Muscle layer of duodenum (tissue), 2 donors: ENCODE measurements at regions not wholly inside any gene's neighbourhood (a gene's known extent, or its start where the extent isn't known, plus 50 kb on each side); places are given as distances from the start of the nearest gene placed in this dataset.

Experiments used
- H3K27ac ChIP-seq: one replicate; pipeline ENCODE4 v1.7.0; 2013; ENCODE audit warnings: mild to moderate bottlenecking, low read length
- H3K27me3 ChIP-seq: one replicate; pipeline ENCODE4 v1.7.0; 2013; ENCODE audit warnings: low read depth, mild to moderate bottlenecking, control low read depth, low read length
- H3K36me3 ChIP-seq, 2 donors: one replicate each; pipeline ENCODE4 v1.7.0; 2013; ENCODE audit warnings: low read length in 2 of 2, control low read depth in 1 of 2, mild to moderate bottlenecking in 1 of 2; ENCODE audit not compliant: insufficient read depth in 2 of 2, control insufficient read depth in 1 of 2
- H3K4me1 ChIP-seq, 2 donors: one replicate each; pipeline ENCODE4 v1.7.0; 2013; ENCODE audit warnings: low read length in 2 of 2, mild to moderate bottlenecking in 2 of 2, control low read depth in 1 of 2, moderate library complexity in 1 of 2; ENCODE audit not compliant: insufficient read depth in 2 of 2, control insufficient read depth in 1 of 2
- H3K4me3 ChIP-seq, 2 donors: one replicate each; pipeline ENCODE4 v1.7.0; 2013; ENCODE audit warnings: low read length in 2 of 2, low read depth in 1 of 2, mild to moderate bottlenecking in 1 of 2
- H3K9me3 ChIP-seq, 2 donors: one replicate each; pipeline ENCODE4 v1.7.0; 2013; ENCODE audit warnings: low read length in 2 of 2, control low read depth in 1 of 2, mild to moderate bottlenecking in 1 of 2; ENCODE audit not compliant: control insufficient read depth in 1 of 2
- donor health status: healthy.

DNA sequence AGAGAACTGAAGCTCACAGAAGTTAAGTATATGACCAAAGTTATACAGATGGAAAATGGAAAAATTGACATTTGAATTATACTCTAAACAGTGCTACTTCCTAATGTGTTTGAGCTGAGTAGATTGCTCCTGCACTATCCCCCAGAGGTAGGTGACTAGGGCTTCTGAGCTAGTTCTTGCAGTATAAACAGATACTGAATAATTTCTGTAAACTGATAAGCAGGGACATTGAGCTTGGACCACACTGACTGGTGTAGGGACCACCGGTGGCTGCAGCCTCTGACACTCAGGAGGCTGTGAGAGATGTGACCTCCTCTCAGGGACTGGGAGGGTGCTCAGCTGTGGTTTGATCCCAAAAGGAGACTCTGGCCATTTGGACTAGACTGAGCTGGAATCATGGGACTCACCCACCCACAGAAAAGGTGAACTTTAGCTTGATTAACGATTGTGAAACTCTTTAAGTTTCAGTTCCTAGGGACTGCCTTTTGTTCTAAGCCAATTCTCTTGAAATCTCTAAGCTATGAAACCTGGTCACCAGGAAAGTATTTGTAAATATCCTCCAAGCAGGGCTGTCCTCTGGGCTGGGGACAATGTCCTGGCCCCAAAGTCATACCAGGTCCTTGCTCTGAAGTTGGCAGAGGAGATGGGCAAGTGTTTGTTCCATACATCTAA is 291.5 kb downstream of the SEC61B start:
- H3K36me3 ChIP-seq: no peaks in the 10 kb centered on the region
- no peaks in the 10 kb centered on the region for H3K27me3 ChIP-seq
- no peak overlapping the region for H3K4me3 ChIP-seq
- H3K9me3 ChIP-seq: no peaks in the 10 kb centered on the region
- no peaks in the 10 kb centered on the region for H3K4me1 ChIP-seq
- no peak overlapping the region for H3K27ac ChIP-seq

DNA sequence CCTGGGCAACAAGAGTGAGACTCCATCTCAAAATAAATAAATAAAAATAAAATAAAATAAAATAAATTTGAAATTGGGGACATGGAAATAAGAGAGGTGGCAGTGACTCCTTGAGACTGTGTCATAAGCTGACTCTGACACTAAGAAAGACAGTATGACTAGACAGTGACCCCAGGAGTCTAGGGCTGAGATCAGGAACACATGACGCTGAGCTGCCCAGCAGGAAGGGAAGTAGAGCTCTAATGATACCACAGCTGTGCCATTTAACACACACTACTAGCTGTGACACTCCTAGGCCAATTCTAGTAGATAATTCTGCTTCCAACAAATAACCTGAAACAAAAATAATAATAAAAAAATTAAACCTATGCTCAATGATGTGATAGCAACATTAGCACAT is 293.0 kb downstream of the SEC61B start:
- no peaks in the 10 kb centered on the region for H3K4me1 ChIP-seq
- no peaks in the 10 kb centered on the region for H3K36me3 ChIP-seq
- no peaks in the 10 kb centered on the region for H3K9me3 ChIP-seq
- no peak overlapping the region for H3K4me3 ChIP-seq
- H3K27me3 ChIP-seq: no peaks in the 10 kb centered on the region
- H3K27ac ChIP-seq: no peak overlapping the region

DNA sequence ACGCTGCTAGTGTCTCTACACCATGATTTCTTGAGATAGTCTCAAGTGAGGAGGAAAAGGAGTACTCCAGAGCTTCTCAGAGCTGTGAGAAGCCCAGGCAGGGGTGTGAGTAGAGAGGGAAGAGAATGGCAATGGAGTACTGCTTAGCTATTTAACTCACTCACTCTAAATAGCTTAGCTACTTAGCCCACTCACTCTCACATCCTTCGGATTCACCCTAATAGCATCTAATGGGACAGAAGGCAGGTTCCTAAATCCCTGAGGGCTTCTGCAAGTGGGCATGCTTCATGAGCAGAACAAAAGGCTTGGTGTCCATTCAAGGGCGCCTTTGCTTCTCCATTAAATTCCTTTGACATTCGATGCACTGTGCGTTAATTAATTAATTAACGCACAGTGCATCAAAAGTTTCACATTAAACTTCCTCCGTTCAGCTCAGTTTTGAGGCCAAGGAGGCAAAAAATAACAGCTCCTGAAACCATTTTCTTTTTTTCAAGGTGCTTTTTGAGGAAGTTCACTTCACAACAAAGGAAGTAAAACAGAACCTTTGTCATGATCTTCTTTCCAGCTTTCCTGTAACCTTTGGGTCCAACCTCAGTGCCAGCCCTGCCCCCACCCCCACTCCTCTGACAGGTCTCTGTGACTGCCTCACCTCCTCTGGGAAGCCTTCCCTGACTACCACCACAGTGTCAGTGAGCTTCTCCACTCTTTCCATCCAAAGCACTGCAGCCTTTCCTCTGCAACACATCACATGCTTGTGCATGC is 294.0 kb downstream of the SEC61B start:
- H3K4me3 ChIP-seq: no peak overlapping the region
- no peak overlapping the region for H3K27ac ChIP-seq
- H3K36me3 ChIP-seq: no peaks in the 10 kb centered on the region
- no peaks in the 10 kb centered on the region for H3K4me1 ChIP-seq
- no peaks in the 10 kb centered on the region for H3K9me3 ChIP-seq
- H3K27me3 ChIP-seq: no peaks in the 10 kb centered on the region

DNA sequence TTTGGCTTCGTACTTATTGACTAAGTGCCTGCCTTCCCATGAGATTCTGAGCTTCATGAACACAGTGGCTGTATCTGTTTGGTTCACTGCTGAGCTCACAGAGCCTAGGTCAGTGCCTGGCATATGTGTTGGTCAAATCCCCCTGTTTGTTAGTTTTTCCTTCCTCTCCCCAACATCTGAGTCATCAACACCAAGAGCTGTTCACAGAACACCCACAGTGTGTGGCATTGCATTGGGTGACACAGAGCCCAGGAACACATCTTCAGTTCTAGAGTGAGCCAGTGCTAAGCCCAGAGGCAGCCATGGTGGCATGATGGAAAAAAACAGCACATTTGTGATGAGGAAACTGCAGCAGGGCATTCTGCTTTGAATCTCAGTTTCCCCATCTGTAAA is 294.6 kb downstream of the SEC61B start:
- Histone ChIP-seq H3K27me3 (no peaks in the 10 kb centered on the region), H3K27ac (no peak overlapping the region)

DNA sequence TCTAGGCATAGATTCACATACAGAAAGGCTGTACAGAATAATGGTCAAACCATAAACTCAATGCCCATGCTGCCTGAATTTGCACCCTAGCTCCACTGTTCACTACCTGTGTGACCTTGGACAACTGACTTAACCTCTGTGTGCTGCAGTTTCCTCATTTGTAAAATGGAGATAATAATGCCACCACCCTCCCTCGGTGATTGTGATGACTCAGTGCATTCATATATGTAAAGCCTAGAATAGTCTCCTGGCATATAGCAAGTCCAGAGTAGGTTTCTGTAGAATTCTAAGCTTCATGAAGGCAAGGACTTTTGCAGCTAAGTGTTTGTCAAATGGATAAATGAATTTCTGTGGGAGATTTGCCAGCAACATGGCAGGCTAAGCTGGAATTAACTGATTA is 297.8 kb upstream of the NR4A3 start:
- H3K9me3 ChIP-seq: no peaks in the 10 kb centered on the region
- no peaks in the 10 kb centered on the region for H3K36me3 ChIP-seq
- H3K4me3 ChIP-seq: no peak overlapping the region
- no peaks in the 10 kb centered on the region for H3K27me3 ChIP-seq
- H3K4me1 ChIP-seq: no peaks in the 10 kb centered on the region
- no peak overlapping the region for H3K27ac ChIP-seq

More for the DNA sequence above, 294.6 kb downstream of the SEC61B start:
- Histone ChIP-seq H3K4me1 (no peaks in the 10 kb centered on the region), H3K4me3 (no peak overlapping the region), H3K9me3 (no peaks in the 10 kb centered on the region), H3K36me3 (no peaks in the 10 kb centered on the region)

DNA sequence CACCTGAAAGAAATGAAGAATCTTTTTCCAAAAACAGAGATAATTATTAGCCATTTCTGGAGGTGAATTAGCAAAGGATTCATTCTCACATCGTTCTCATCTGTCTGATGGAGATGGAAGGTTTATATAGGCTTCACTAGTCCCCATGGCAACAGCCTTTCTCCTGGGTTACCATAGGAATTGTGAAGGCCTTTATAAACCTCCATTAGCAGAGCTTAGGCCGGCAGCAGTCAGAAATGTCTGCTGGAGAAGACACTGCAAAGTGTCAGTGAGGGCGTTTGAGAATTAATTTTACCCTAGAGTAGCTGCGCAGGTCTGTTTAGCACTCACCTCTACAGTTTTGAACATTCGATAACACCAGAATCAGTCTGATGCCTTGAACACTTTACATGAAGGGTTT is 290.4 kb upstream of the NR4A3 start:
- Histone ChIP-seq H3K4me3 (no peak overlapping the region), H3K9me3 (no peaks in the 10 kb centered on the region), H3K4me1 (no peaks in the 10 kb centered on the region)

DNA sequence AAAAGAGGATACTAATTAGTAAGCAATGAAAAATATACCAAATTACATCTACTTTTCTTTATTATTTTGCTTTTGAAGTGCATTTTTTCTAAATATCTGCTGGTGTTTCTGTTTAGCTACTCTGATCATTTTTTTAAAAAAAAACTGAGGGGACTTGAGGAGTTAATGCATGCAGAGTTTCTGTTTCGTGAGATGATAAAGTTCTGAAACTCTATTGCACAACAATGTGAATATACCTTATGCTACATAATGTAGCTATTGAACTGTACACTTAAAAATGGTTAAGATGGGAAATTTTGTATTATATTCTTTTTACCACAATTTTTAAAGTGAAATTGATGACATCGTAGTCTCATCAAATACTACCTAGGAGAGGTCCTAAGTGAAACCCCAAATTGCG is 288.3 kb upstream of the NR4A3 start:
- H3K9me3 ChIP-seq: no peaks in the 10 kb centered on the region
- no peak overlapping the region for H3K4me3 ChIP-seq
- no peaks in the 10 kb centered on the region for H3K36me3 ChIP-seq
- no peaks in the 10 kb centered on the region for H3K27me3 ChIP-seq
- H3K4me1 ChIP-seq: no peaks in the 10 kb centered on the region
- no peak overlapping the region for H3K27ac ChIP-seq

More for the DNA sequence above, 290.4 kb upstream of the NR4A3 start:
- H3K27me3 ChIP-seq: no peaks in the 10 kb centered on the region
- H3K27ac ChIP-seq: no peak overlapping the region
- no peaks in the 10 kb centered on the region for H3K36me3 ChIP-seq

DNA sequence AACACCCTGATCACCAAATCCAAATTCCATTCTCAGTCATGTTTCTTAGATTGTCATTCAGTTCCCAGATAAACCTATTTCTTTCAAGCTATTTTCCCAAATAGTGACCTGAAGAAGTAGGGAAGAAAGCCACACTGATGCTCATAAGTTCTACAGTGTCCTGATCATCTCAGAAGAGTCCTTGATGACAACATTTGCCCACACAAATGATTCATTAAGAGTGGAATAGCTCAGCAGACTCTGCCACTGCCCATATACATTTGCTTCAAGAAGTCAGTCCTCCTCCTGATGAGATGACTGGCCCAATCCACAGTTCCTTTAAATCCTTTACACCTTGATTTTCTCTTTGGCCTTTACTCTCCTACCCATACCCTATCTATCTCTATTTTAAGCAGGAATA is 283.7 kb upstream of the NR4A3 start:
- H3K27me3 ChIP-seq: no peaks in the 10 kb centered on the region
- no peak overlapping the region for H3K4me3 ChIP-seq
- H3K27ac ChIP-seq: no peak overlapping the region
- no peaks in the 10 kb centered on the region for H3K4me1 ChIP-seq
- no peaks in the 10 kb centered on the region for H3K9me3 ChIP-seq
- H3K36me3 ChIP-seq: no peaks in the 10 kb centered on the region

DNA sequence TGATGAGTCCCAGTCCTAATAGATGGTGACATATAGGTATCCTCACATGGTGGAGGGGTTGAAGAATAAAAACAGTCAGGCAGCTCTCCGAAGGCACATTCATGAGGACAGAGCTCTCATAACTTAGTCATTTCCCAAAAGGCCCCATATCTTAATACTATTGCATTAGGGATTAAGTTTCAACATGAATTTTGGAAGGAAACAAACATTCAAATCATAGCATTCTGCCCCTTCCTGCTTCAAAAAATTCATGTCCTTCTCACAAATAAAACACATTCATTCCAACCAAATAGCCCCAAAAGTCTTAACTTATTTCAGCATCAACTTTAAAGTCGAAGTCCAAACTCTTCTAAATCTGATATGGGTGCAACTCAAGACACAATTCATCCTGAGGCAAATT is 277.2 kb upstream of the NR4A3 start:
- Histone ChIP-seq H3K9me3 (no peaks in the 10 kb centered on the region), H3K36me3 (no peaks in the 10 kb centered on the region), H3K4me3 (no peak overlapping the region), H3K27me3 (no peaks in the 10 kb centered on the region), H3K4me1 (no peaks in the 10 kb centered on the region), H3K27ac (no peak overlapping the region)

DNA sequence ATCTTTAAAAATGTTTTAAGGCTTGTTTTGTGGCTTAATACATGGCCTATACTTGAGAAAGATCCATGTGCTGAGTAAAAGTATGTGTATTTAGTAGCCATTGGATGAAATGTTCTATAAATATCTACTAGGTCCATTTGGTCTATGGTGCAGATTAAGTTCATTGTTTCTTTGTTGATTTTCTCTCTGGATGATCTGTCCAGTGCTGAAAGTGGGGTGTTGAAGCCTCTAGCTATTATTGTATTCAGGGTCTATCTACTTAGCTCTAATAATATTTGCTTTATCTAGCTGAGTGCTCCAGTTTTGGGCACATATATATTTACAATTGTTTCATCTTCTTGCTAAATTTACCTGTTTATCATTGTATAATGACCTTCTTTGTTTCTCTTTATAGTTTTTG is 272.2 kb upstream of the NR4A3 start:
- Histone ChIP-seq H3K9me3 (no peaks in the 10 kb centered on the region), H3K36me3 (no peaks in the 10 kb centered on the region), H3K27me3 (no peaks in the 10 kb centered on the region), H3K4me3 (no peak overlapping the region), H3K4me1 (no peaks in the 10 kb centered on the region), H3K27ac (no peak overlapping the region)

DNA sequence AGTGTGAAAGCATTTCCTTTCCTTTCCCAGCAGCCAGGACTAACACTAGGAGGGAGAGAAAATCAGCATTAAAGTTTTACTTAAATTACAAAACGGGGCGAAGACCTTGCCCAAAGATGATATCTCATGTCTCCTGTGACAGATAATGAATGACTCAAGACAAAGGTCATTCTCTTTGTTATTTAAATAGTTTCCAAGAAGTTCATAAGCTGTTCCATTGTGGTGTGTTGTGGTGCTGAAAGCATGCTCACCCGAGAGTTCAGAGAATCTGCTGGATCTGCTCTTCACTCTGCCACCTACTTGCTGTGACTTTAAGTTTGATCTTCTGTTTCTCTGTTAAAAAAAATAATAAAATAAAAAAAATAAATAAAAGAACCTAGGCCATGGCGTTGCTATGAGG is 265.9 kb upstream of the NR4A3 start:
- no peaks in the 10 kb centered on the region for H3K9me3 ChIP-seq
- H3K36me3 ChIP-seq: no peaks in the 10 kb centered on the region
- H3K27me3 ChIP-seq: no peaks in the 10 kb centered on the region
- no peak overlapping the region for H3K27ac ChIP-seq
- no peaks in the 10 kb centered on the region for H3K4me1 ChIP-seq
- no peak overlapping the region for H3K4me3 ChIP-seq

DNA sequence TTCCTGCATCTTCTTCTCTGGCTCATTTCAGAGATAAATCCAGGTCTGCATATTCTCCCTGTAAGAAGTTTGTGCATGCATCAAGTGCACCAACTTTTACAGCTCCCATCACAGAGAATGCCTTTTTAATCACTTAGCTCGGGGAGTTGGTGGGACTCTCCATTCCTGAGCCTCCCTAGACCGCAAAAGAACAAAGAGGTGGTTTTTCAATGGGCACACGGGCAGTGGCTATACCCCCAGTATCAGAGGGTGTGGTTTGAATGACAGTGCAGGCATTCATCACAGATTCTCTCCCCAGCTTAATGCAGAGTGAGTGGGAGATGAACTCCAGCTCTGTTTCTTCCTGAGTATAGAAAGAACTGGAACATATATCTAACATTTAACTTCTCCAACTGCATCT is 264.7 kb upstream of the NR4A3 start:
- no peak overlapping the region for H3K27ac ChIP-seq
- no peaks in the 10 kb centered on the region for H3K4me1 ChIP-seq
- no peaks in the 10 kb centered on the region for H3K27me3 ChIP-seq
- H3K4me3 ChIP-seq: no peak overlapping the region
- no peaks in the 10 kb centered on the region for H3K36me3 ChIP-seq
- no peaks in the 10 kb centered on the region for H3K9me3 ChIP-seq
